ENCODE measurements at regions not wholly inside any gene's neighbourhood (a gene's known extent, or its start where the extent isn't known, plus 50 kb on each side); places are given as distances from the start of the nearest gene placed in this dataset.

- no peaks in the 10 kb centered on the region for H3K9me3 Mint-ChIP-seq (ENCODE audit: unreplicated experiment)
- DNase-seq (ENCODE audit: low spot score), result no peak
- no peaks in the 10 kb centered on the region for H3K4me1 Mint-ChIP-seq (ENCODE audit: unreplicated experiment)
- H3K27ac Mint-ChIP-seq (ENCODE audit: unreplicated experiment), result no peak overlapping the region
- no peaks in the 10 kb centered on the region for H3K36me3 Mint-ChIP-seq (ENCODE audit: low read depth, unreplicated experiment)
- TF ChIP-seq, protein P1, sequence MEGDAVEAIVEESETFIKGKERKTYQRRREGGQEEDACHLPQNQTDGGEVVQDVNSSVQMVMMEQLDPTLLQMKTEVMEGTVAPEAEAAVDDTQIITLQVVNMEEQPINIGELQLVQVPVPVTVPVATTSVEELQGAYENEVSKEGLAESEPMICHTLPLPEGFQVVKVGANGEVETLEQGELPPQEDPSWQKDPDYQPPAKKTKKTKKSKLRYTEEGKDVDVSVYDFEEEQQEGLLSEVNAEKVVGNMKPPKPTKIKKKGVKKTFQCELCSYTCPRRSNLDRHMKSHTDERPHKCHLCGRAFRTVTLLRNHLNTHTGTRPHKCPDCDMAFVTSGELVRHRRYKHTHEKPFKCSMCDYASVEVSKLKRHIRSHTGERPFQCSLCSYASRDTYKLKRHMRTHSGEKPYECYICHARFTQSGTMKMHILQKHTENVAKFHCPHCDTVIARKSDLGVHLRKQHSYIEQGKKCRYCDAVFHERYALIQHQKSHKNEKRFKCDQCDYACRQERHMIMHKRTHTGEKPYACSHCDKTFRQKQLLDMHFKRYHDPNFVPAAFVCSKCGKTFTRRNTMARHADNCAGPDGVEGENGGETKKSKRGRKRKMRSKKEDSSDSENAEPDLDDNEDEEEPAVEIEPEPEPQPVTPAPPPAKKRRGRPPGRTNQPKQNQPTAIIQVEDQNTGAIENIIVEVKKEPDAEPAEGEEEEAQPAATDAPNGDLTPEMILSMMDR (IDR thresholded peaks at IDR 0.05; ENCODE audit: unreplicated experiment), result no peak
- no peaks in the 10 kb centered on the region for H3K27me3 Mint-ChIP-seq (ENCODE audit: unreplicated experiment)
- no peak overlapping the region for H3K4me3 Mint-ChIP-seq (ENCODE audit: unreplicated experiment)
Measured at GRCh38 chr5:119820016-119820415, 190.7 kb downstream of the FAM170A start.

GRCh38 chr5:119820608-119821007 is 191.2 kb downstream of the FAM170A start:
- Mint-ChIP-seq H3K36me3 (ENCODE audit: low read depth, unreplicated experiment) (no peaks in the 10 kb centered on the region), H3K4me1 (ENCODE audit: unreplicated experiment) (peaks cover 3% of the 10 kb centered on the region), H3K27ac (ENCODE audit: unreplicated experiment) (no peak overlapping the region), H3K9me3 (ENCODE audit: unreplicated experiment) (no peaks in the 10 kb centered on the region), H3K27me3 (ENCODE audit: unreplicated experiment) (no peaks in the 10 kb centered on the region), H3K4me3 (ENCODE audit: unreplicated experiment) (no peak overlapping the region)
- no peak for DNase-seq (ENCODE audit: low spot score)
- TF ChIP-seq, protein P1 (IDR thresholded peaks at IDR 0.05; ENCODE audit: unreplicated experiment), result no peak

DNA sequence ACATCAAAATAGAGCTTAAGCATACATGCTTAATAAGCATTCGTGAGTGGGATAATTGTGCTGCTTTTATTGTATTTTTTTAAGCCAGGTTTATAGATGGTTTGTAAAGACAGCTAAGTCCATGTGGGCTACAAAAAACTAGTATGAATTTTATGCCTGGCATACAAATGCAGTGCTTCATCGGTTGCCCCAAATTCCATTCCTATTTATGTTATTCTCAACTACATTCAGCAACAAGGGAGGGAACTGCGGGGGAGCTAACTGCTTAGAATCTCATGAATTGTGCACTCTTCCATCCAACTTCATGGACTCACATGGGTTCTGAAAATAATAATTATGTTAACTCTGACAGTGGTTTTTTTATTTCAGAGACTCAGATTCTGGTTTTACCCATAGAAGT is 199.2 kb downstream of the FAM170A start:
- no peak overlapping the region for H3K4me3 Mint-ChIP-seq (ENCODE audit: unreplicated experiment)
- TF ChIP-seq, protein P1 (IDR thresholded peaks at IDR 0.05; ENCODE audit: unreplicated experiment), result no peak
- DNase-seq (ENCODE audit: low spot score), result no peak
- H3K36me3 Mint-ChIP-seq (ENCODE audit: low read depth, unreplicated experiment), result no peaks in the 10 kb centered on the region
- H3K4me1 Mint-ChIP-seq (ENCODE audit: unreplicated experiment), result peaks cover 3% of the 10 kb centered on the region
- no peaks in the 10 kb centered on the region for H3K27me3 Mint-ChIP-seq (ENCODE audit: unreplicated experiment)
- H3K9me3 Mint-ChIP-seq (ENCODE audit: unreplicated experiment), result no peaks in the 10 kb centered on the region
- no peak overlapping the region for H3K27ac Mint-ChIP-seq (ENCODE audit: unreplicated experiment)

DNA sequence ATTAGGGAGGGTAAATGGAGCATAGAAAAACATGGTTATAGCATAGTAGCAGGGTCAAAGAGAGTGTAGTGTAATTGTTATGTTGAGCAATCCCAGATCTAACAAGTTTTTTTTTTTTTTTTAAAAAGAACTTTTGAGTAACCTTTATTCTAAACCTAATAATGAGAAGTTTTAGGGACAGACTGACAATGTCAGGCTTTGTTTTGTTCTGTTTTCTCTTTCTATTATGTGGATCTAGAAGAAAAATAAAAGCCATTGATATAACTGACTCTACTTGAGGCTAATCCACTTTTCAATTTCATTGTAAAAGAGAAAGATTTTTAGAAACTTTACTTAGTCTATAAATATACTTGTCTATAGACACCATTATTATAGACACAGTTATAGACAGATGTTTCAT is 200.0 kb downstream of the FAM170A start:
- peaks cover 3% of the 10 kb centered on the region for H3K4me1 Mint-ChIP-seq (ENCODE audit: unreplicated experiment)
- H3K27me3 Mint-ChIP-seq (ENCODE audit: unreplicated experiment), result no peaks in the 10 kb centered on the region
- TF ChIP-seq, protein P1 (IDR thresholded peaks at IDR 0.05; ENCODE audit: unreplicated experiment), result no peak
- H3K27ac Mint-ChIP-seq (ENCODE audit: unreplicated experiment), result no peak overlapping the region
- no peak overlapping the region for H3K4me3 Mint-ChIP-seq (ENCODE audit: unreplicated experiment)
- DNase-seq (ENCODE audit: low spot score), result no peak
- H3K36me3 Mint-ChIP-seq (ENCODE audit: low read depth, unreplicated experiment), result no peaks in the 10 kb centered on the region
- no peaks in the 10 kb centered on the region for H3K9me3 Mint-ChIP-seq (ENCODE audit: unreplicated experiment)

- Mint-ChIP-seq H3K36me3 (ENCODE audit: low read depth, unreplicated experiment) (no peaks in the 10 kb centered on the region), H3K27ac (ENCODE audit: unreplicated experiment) (no peak overlapping the region), H3K27me3 (ENCODE audit: unreplicated experiment) (no peaks in the 10 kb centered on the region), H3K4me3 (ENCODE audit: unreplicated experiment) (no peak overlapping the region), H3K4me1 (ENCODE audit: unreplicated experiment) (peaks cover 4% of the 10 kb centered on the region), H3K9me3 (ENCODE audit: unreplicated experiment) (no peaks in the 10 kb centered on the region)
- no peak for DNase-seq (ENCODE audit: low spot score)
- TF ChIP-seq, protein P1 (IDR thresholded peaks at IDR 0.05; ENCODE audit: unreplicated experiment), result no peak
Measured at GRCh38 chr5:119833176-119833575, 203.8 kb downstream of the FAM170A start.
